OCI-LY7 (cell line): ENCODE measurements at regions not wholly inside any gene's neighbourhood (a gene's known extent, or its start where the extent isn't known, plus 50 kb on each side); places are given as distances from the start of the nearest gene placed in this dataset.

Experiments
- BruUV-seq: library from RNA; stranded (reverse); fragments of 400-500 nt; replicated peaks from 2 replicates; lab custom pipeline; 2021; lab: Mats Ljungman, UMichigan
- CTCF ChIA-PET: fragments of 300-600 bp; sonication (Branson Sonifier 250); formaldehyde crosslinking; loops from one replicate; lab custom pipeline; 2022; ENCODE audit warnings: antibody characterized with exemption; ENCODE audit not compliant: unreplicated experiment; lab: Charles Lee
- POLR2A ChIA-PET: fragments of 300-600 bp; sonication (Branson Sonifier 250); formaldehyde crosslinking; loops from one replicate; lab custom pipeline; 2022; ENCODE audit warnings: antibody characterized with exemption; lab: Charles Lee
- DNase-seq: peaks from one replicate; pipeline ENCODE4 v3.0.0-alpha.2; 2015; ENCODE audit warnings: low spot score
- H2AFZ ChIP-seq: fragments of 200-600 bp; sonication (generic), shearing (Covaris generic); 2 replicates; pipeline ENCODE4 v1.6.1; 2014; ENCODE audit warnings: mild to moderate bottlenecking, antibody characterized with exemption, low read length, moderate library complexity
- H3K27ac ChIP-seq: fragments of 200-600 bp; sonication (generic); 2 replicates; pipeline ENCODE4 v1.5.1; 2014; ENCODE audit warnings: mixed run types, low read depth, mild to moderate bottlenecking, moderate library complexity, low read length, inconsistent platforms; ENCODE audit not compliant: poor library complexity, severe bottlenecking
- H3K36me3 ChIP-seq: fragments of 200-600 bp; sonication (generic); 2 replicates; pipeline ENCODE4 v1.6.1; 2014; ENCODE audit warnings: mild to moderate bottlenecking, antibody characterized with exemption, low read length, moderate library complexity, mixed read lengths; ENCODE audit not compliant: insufficient read depth
- H3K4me1 ChIP-seq: fragments of 200-600 bp; sonication (generic); 2 replicates; pipeline ENCODE4 v1.5.1; 2014; ENCODE audit warnings: mild to moderate bottlenecking, low read length; ENCODE audit not compliant: insufficient read depth, poor library complexity, severe bottlenecking
- H3K4me2 ChIP-seq: fragments of 200-600 bp; sonication (generic); 2 replicates; pipeline ENCODE4 v1.6.1; 2014; ENCODE audit warnings: mild to moderate bottlenecking, low read length
- H3K4me3 ChIP-seq: fragments of 200-600 bp; sonication (generic); 2 replicates; pipeline ENCODE4 v1.5.1; 2014; ENCODE audit warnings: mild to moderate bottlenecking, low read depth, low read length; ENCODE audit not compliant: poor library complexity, severe bottlenecking
- H3K79me2 ChIP-seq: fragments of 200-600 bp; sonication (generic); 2 replicates; pipeline ENCODE4 v1.6.1; 2016; ENCODE audit warnings: low read depth, mild to moderate bottlenecking, low read length, moderate library complexity, mixed read lengths; ENCODE audit not compliant: insufficient read depth
- H3K9me2 ChIP-seq: fragments of 200-600 bp; sonication (generic); 2 replicates; pipeline ENCODE4 v1.6.1; 2016; ENCODE audit warnings: mild to moderate bottlenecking, low read length, mixed read lengths; ENCODE audit not compliant: insufficient read depth
- H3K9me3 ChIP-seq: fragments of 200-600 bp; sonication (generic); 2 replicates; pipeline ENCODE4 v1.6.1; 2014; ENCODE audit warnings: mild to moderate bottlenecking, mixed run types, low read length, mixed read lengths
- H4K20me1 ChIP-seq: fragments of 200-600 bp; sonication (generic); 2 replicates; pipeline ENCODE4 v1.6.1; 2014; ENCODE audit warnings: mild to moderate bottlenecking, antibody characterized with exemption, low read length, moderate library complexity, mixed read lengths; ENCODE audit not compliant: insufficient read depth
- EZH2phosphoT487 ChIP-seq: fragments of 200-600 bp; sonication (generic); IDR thresholded peaks from 2 replicates; pipeline ENCODE4 v1.6.1; 2018; ENCODE audit warnings: low read depth, borderline replicate concordance, mild to moderate bottlenecking, mixed run types, antibody characterized with exemption, low read length, moderate library complexity, mixed read lengths
- intact Hi-C: fragments of 100-400 bp; cut with micrococcal nuclease; formaldehyde crosslinking; loops from one replicate; pipeline ENCODE4 v1.10.0; 2022; ENCODE audit not compliant: unreplicated experiment
- TF ChIP-seq, protein P1 (sequence below): fragments of 200-600 bp; sonication (generic); conservative IDR thresholded peaks from 2 replicates; pipeline ENCODE4 v1.5.1; 2014; ENCODE audit warnings: mild to moderate bottlenecking, antibody characterized with exemption, low read length, moderate library complexity, mixed read lengths

GRCh38 chr12:58068706-58069105 lies 127.3 kb downstream of the ATP23 start:
- Histone ChIP-seq H3K36me3 (no peaks in the 10 kb centered on the region), H2AFZ (no peak overlapping the region), H3K27ac (no peak overlapping the region), H4K20me1 (no peaks in the 10 kb centered on the region), H3K4me2 (no peak overlapping the region), H3K79me2 (no peaks in the 10 kb centered on the region), H3K4me3 (no peak overlapping the region), H3K9me3 (no peaks in the 10 kb centered on the region), H3K4me1 (no peaks in the 10 kb centered on the region), H3K9me2 (no peaks in the 10 kb centered on the region)
- CTCF ChIA-PET = no interaction called here
- TF ChIP-seq EZH2phosphoT487 = no peak
- TF ChIP-seq, protein P1, sequence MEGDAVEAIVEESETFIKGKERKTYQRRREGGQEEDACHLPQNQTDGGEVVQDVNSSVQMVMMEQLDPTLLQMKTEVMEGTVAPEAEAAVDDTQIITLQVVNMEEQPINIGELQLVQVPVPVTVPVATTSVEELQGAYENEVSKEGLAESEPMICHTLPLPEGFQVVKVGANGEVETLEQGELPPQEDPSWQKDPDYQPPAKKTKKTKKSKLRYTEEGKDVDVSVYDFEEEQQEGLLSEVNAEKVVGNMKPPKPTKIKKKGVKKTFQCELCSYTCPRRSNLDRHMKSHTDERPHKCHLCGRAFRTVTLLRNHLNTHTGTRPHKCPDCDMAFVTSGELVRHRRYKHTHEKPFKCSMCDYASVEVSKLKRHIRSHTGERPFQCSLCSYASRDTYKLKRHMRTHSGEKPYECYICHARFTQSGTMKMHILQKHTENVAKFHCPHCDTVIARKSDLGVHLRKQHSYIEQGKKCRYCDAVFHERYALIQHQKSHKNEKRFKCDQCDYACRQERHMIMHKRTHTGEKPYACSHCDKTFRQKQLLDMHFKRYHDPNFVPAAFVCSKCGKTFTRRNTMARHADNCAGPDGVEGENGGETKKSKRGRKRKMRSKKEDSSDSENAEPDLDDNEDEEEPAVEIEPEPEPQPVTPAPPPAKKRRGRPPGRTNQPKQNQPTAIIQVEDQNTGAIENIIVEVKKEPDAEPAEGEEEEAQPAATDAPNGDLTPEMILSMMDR = no peak
- POLR2A ChIA-PET = no interaction called here
- BruUV-seq = no TSS peak
- intact Hi-C loops = no loop called here
- DNase-seq = no peak

DNA sequence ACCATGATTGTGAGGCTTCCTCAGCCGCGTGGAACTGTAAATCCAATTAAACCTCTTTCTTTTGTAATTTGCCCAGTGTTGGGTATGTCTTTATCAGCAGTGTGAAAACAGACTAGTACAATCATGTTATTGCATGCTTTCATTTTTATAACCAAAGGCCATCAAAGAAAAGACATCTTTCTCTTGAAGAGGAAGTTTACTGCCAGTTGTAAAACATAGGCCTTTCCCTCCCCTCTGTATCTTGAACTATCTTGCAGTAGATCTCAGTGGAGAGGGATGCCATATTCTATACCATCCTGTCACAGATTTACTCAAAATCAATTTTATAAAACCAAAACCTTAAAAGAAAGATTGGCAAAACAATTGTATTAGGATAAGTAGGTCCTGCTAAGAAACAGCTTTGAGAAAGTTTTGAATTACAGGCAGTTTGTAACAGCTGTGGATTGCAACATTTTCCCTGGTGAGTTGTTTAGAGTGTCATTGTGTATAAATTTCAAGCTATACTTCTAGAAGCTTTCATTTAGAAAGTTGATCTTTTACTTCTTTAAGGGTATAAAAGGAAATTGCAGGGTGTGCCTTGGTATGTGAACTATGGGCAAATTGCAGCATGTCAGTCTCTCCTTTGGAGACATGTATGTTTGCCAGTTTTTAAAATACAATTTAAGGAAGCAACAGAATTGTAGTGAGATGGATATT lies 128.0 kb downstream of the ATP23 start:
- H3K4me2 ChIP-seq = no peak overlapping the region
- no peak for DNase-seq
- no peaks in the 10 kb centered on the region for H3K4me1 ChIP-seq
- TF ChIP-seq EZH2phosphoT487 = no peak
- TF ChIP-seq, protein P1 = no peak
- H3K9me3 ChIP-seq = no peaks in the 10 kb centered on the region
- no peak overlapping the region for H3K27ac ChIP-seq
- no TSS peak for BruUV-seq
- POLR2A ChIA-PET = no interaction called here
- H3K79me2 ChIP-seq = no peaks in the 10 kb centered on the region
- no peaks in the 10 kb centered on the region for H3K9me2 ChIP-seq
- no peak overlapping the region for H2AFZ ChIP-seq
- no peaks in the 10 kb centered on the region for H3K36me3 ChIP-seq
- CTCF ChIA-PET = no interaction called here
- intact Hi-C loops = no loop called here
- H4K20me1 ChIP-seq = no peaks in the 10 kb centered on the region
- no peak overlapping the region for H3K4me3 ChIP-seq

DNA sequence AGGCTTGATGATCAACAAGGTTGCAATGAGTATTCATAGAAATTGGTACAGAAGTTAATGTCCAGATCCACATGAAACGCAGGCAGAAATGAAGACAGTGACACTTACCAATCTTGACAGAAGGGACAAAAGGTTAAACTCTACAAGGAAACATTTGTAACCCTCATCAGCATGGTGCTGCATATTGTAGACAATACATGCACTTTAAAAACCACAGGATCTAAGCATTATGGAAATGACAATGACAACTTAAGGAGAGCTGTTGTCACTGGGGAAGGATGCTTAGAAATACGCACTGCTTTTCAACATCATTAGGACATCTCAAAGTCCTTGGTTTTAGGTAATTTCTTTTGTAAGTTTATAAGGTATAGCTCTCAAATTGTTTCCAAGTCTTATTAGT lies 130.6 kb downstream of the ATP23 start:
- Histone ChIP-seq H3K36me3 (no peaks in the 10 kb centered on the region), H3K79me2 (no peaks in the 10 kb centered on the region), H3K4me2 (no peak overlapping the region), H3K4me1 (no peaks in the 10 kb centered on the region), H3K4me3 (no peak overlapping the region), H4K20me1 (no peaks in the 10 kb centered on the region), H2AFZ (no peak overlapping the region), H3K9me2 (no peaks in the 10 kb centered on the region), H3K9me3 (no peaks in the 10 kb centered on the region), H3K27ac (no peak overlapping the region)
- no TSS peak for BruUV-seq
- no peak for TF ChIP-seq EZH2phosphoT487
- TF ChIP-seq, protein P1 = no peak
- POLR2A ChIA-PET = interaction anchor here (0.7 kb wide), 1 partner anchor 773 kb away, joined by 3 read pairs; no protein-coding TSS in a partner anchor
- DNase-seq = no peak
- intact Hi-C loops = no loop called here
- CTCF ChIA-PET = no interaction called here
